ENCODE measurements at regions not wholly inside any gene's neighbourhood (a gene's known extent, or its start where the extent isn't known, plus 50 kb on each side); places are given as distances from the start of the nearest gene placed in this dataset.

DNA sequence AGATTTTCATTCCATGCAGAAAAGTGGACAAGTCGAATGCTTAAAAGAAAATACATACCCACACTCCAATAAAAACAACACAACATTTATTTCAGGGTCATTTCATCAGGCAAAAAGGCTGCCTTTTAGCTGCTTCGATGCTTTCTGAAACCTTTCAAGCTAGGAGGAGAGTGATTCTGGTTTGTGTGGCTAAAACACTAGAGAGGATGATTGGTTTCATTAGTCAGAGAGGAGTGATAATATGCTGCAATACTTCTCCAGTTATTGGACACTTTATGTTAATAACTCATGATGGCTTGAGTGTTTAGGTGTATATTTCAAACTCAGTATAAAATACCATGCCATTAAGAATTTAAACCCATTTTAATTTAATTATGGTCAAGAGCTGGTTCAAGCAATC, 614.0 kb downstream of the SLC4A3 start:
- POLR2A ChIA-PET: no interaction called here
- no TSS peak for BruUV-seq (replicated peaks)
- Histone ChIP-seq H3K27ac (ENCODE audit: extremely low read length, insufficient read depth, low read length) (no peak overlapping the region), H3K36me3 (replicated peaks in 1 of 2; ENCODE audit: control insufficient read depth in 1 of 2, insufficient read depth in 2 of 2, low read length in 2 of 2) (no peaks in the 10 kb centered on the region), H3K4me2 (ENCODE audit: low read depth, low read length) (no peak overlapping the region), H3K9ac (ENCODE audit: insufficient read depth, low read depth, low read length) (no peak overlapping the region), H2AFZ (ENCODE audit: low read length) (no peak overlapping the region), H3K27me3 (ENCODE audit: control insufficient read depth in 1 of 2, insufficient read depth in 2 of 2, low read length in 2 of 2) (no peaks in the 10 kb centered on the region), H4K20me1 (ENCODE audit: insufficient read depth, low read length) (no peaks in the 10 kb centered on the region), H3K4me1 (ENCODE audit: insufficient read depth, low read length) (no peaks in the 10 kb centered on the region), H3K4me3 (replicated peaks in 1 of 3; ENCODE audit: insufficient read depth in 1 of 3, low read depth in 2 of 3, low read length in 3 of 3) (no peak overlapping the region), H3K79me2 (ENCODE audit: insufficient read depth, low read length) (no peaks in the 10 kb centered on the region), H3K9me3 (ENCODE audit: low read length) (no peaks in the 10 kb centered on the region)
- DNase-seq (ENCODE audit: low spot score) (no peak), ATAC-seq (no peak), FAIRE-seq (no peak)
- CTCF ChIA-PET (ENCODE audit: low intra/inter-chr PET ratio, low total read pairs): no interaction called here
- intact Hi-C loops (cut with micrococcal nuclease; ENCODE audit: unreplicated experiment) (no loop called here), in situ Hi-C loops (cut with HindIII; ENCODE audit: extremely low pct_ligation_motif_present, low pct_unique_long_range_greater_than_20kb) (no loop called here)
- 0% methylated on average over 2 of the region's 2 CpGs for WGBS (ENCODE audit: low lambda C conversion rate)
- TF ChIP-seq ZSCAN12 (CRISPR knock-in tag; IDR thresholded peaks at IDR 0.05) (no peak), TFDP2 (CRISPR knock-in tag; IDR thresholded peaks at IDR 0.05) (no peak), TMF1 (CRISPR knock-in tag; IDR thresholded peaks at IDR 0.05; ENCODE audit: low read depth) (no peak), ZMYM2 (CRISPR knock-in tag; IDR thresholded peaks at IDR 0.05) (no peak), TBX3 (IDR thresholded peaks at IDR 0.05; ENCODE audit: borderline replicate concordance) (no peak), CENPX (CRISPR knock-in tag; IDR thresholded peaks at IDR 0.05) (no peak), ZNF124 (CRISPR knock-in tag; IDR thresholded peaks at IDR 0.05) (no peak), RERE (CRISPR knock-in tag; IDR thresholded peaks at IDR 0.05; ENCODE audit: low read depth) (no peak), HNRNPUL1 (IDR thresholded peaks at IDR 0.05; ENCODE audit: low read depth, low read length) (no peak), MBD4 (IDR thresholded peaks at IDR 0.05; ENCODE audit: borderline replicate concordance, low read length) (no peak), FOSL2 (CRISPR knock-in tag; IDR thresholded peaks at IDR 0.05) (no peak), HMGXB4 (CRISPR knock-in tag; IDR thresholded peaks at IDR 0.05; ENCODE audit: borderline replicate concordance in 1 of 2, low read depth in 1 of 2) (no peak)
- TF ChIP-seq, protein P1, sequence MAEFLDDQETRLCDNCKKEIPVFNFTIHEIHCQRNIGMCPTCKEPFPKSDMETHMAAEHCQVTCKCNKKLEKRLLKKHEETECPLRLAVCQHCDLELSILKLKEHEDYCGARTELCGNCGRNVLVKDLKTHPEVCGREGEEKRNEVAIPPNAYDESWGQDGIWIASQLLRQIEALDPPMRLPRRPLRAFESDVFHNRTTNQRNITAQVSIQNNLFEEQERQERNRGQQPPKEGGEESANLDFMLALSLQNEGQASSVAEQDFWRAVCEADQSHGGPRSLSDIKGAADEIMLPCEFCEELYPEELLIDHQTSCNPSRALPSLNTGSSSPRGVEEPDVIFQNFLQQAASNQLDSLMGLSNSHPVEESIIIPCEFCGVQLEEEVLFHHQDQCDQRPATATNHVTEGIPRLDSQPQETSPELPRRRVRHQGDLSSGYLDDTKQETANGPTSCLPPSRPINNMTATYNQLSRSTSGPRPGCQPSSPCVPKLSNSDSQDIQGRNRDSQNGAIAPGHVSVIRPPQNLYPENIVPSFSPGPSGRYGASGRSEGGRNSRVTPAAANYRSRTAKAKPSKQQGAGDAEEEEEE (CRISPR knock-in tag; IDR thresholded peaks at IDR 0.05; ENCODE audit: borderline replicate concordance): no peak
- TF ChIP-seq, protein P2, sequence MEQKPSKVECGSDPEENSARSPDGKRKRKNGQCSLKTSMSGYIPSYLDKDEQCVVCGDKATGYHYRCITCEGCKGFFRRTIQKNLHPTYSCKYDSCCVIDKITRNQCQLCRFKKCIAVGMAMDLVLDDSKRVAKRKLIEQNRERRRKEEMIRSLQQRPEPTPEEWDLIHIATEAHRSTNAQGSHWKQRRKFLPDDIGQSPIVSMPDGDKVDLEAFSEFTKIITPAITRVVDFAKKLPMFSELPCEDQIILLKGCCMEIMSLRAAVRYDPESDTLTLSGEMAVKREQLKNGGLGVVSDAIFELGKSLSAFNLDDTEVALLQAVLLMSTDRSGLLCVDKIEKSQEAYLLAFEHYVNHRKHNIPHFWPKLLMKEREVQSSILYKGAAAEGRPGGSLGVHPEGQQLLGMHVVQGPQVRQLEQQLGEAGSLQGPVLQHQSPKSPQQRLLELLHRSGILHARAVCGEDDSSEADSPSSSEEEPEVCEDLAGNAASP (CRISPR knock-in tag; IDR thresholded peaks at IDR 0.05; ENCODE audit: borderline replicate concordance): no peak
